Calu3 (cell line): ENCODE measurements at regions not wholly inside any gene's neighbourhood (a gene's known extent, or its start where the extent isn't known, plus 50 kb on each side); places are given as distances from the start of the nearest gene placed in this dataset.

Experiments used
- BruUV-seq: library from RNA; stranded (reverse); fragments of 400-500 nt; replicated peaks from 2 replicates; lab custom pipeline; 2021; lab: Mats Ljungman, UMichigan
- CTCF ChIA-PET: fragments of 300-600 bp; sonication (Branson Sonifier 250); formaldehyde crosslinking; loops from one replicate; lab custom pipeline; 2022; ENCODE audit warnings: antibody characterized with exemption; lab: Charles Lee
- DNase-seq: peaks from one replicate; pipeline ENCODE4 v3.0.0; 2022
- H3K27ac Mint-ChIP-seq: one replicate; pipeline ENCODE4 v1.8.0; 2022; ENCODE audit warnings: mixed read lengths; ENCODE audit not compliant: unreplicated experiment
- H3K27me3 Mint-ChIP-seq: one replicate; pipeline ENCODE4 v1.8.0; 2022; ENCODE audit warnings: mixed read lengths; ENCODE audit not compliant: unreplicated experiment
- H3K36me3 Mint-ChIP-seq: one replicate; pipeline ENCODE4 v1.8.0; 2022; ENCODE audit warnings: mild to moderate bottlenecking, moderate library complexity, mixed read lengths; ENCODE audit not compliant: insufficient read depth, unreplicated experiment
- H3K4me1 Mint-ChIP-seq: one replicate; pipeline ENCODE4 v1.8.0; 2022; ENCODE audit warnings: mild to moderate bottlenecking, low read depth, mixed read lengths; ENCODE audit not compliant: unreplicated experiment
- H3K4me3 Mint-ChIP-seq: one replicate; pipeline ENCODE4 v1.8.0; 2022; ENCODE audit warnings: mild to moderate bottlenecking, low read depth, moderate library complexity, mixed read lengths; ENCODE audit not compliant: unreplicated experiment
- H3K9me3 Mint-ChIP-seq: one replicate; pipeline ENCODE4 v1.8.0; 2022; ENCODE audit warnings: low read depth, mixed read lengths; ENCODE audit not compliant: unreplicated experiment
- intact Hi-C: fragments of 100-400 bp; cut with micrococcal nuclease; formaldehyde crosslinking; loops from one replicate; pipeline ENCODE4 v1.10.0; 2022; ENCODE audit not compliant: unreplicated experiment
- TF ChIP-seq, protein P1 (sequence below): fragments of 200-600 bp; IDR thresholded peaks from one replicate; pipeline ENCODE4 v1.8.0; 2022; ENCODE audit warnings: antibody characterized with exemption; ENCODE audit not compliant: unreplicated experiment

- peaks cover 64% of the 10 kb centered on the region for H3K4me1 Mint-ChIP-seq
- no peak for DNase-seq
- TF ChIP-seq, protein P1, sequence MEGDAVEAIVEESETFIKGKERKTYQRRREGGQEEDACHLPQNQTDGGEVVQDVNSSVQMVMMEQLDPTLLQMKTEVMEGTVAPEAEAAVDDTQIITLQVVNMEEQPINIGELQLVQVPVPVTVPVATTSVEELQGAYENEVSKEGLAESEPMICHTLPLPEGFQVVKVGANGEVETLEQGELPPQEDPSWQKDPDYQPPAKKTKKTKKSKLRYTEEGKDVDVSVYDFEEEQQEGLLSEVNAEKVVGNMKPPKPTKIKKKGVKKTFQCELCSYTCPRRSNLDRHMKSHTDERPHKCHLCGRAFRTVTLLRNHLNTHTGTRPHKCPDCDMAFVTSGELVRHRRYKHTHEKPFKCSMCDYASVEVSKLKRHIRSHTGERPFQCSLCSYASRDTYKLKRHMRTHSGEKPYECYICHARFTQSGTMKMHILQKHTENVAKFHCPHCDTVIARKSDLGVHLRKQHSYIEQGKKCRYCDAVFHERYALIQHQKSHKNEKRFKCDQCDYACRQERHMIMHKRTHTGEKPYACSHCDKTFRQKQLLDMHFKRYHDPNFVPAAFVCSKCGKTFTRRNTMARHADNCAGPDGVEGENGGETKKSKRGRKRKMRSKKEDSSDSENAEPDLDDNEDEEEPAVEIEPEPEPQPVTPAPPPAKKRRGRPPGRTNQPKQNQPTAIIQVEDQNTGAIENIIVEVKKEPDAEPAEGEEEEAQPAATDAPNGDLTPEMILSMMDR: no peak
- CTCF ChIA-PET: no interaction called here
- intact Hi-C loops: no loop called here
- H3K9me3 Mint-ChIP-seq: no peaks in the 10 kb centered on the region
- peaks cover 14% of the 10 kb centered on the region for H3K36me3 Mint-ChIP-seq
- H3K27ac Mint-ChIP-seq: no peak overlapping the region
- BruUV-seq: no TSS peak
- H3K27me3 Mint-ChIP-seq: no peaks in the 10 kb centered on the region
- H3K4me3 Mint-ChIP-seq: no peak overlapping the region
These were observed 202.5 kb downstream of the GLI2 start for GRCh38 chr2:120938045-120938771.

DNA sequence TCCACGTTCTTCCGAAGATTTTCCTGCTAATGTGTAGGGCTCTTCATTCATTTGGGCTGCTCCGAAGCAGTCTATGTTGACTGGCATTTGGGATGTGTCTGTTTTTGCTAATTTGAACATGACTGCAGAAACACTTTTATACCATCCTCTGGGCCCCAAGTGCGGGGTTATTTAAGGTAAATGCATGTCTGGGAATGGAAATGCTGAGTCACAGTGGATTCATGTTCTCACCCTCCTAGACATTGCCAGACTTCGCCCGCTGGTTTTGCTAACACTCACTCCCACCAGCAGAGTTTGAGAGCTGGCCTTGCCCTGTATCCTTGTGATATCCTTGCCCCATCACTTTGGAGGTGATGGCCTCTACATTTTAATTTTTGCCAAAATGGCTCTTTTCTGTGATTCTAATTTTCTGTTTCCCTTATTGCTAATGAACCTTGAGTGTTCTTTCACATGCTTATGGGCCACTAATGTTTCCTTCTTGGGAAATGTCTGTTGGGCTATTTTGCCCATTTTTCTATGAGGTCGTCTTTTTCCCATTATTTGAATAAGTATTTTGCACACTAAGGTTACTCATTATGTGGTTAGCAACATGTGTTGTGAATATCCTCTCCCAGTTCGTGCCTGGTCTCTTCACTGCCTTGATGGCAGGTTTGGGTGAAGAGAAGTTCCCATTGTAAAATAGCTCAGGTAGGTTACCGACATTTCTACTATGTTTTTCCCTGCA, 204.1 kb downstream of the GLI2 start:
- Mint-ChIP-seq H3K4me3 (no peak overlapping the region), H3K4me1 (peaks cover 54% of the 10 kb centered on the region), H3K27ac (no peak overlapping the region), H3K9me3 (no peaks in the 10 kb centered on the region), H3K27me3 (no peaks in the 10 kb centered on the region), H3K36me3 (peaks cover 9% of the 10 kb centered on the region)
- intact Hi-C loops: loop anchor here (10.0 kb wide), 1 partner anchor 135 kb away; no protein-coding TSS in a partner anchor
- CTCF ChIA-PET: interaction anchor here (0.6 kb wide), 1 partner anchor 28 kb away, joined by 3 read pairs; no protein-coding TSS in a partner anchor
- BruUV-seq: no TSS peak
- TF ChIP-seq, protein P1: no peak
- no peak for DNase-seq

DNA sequence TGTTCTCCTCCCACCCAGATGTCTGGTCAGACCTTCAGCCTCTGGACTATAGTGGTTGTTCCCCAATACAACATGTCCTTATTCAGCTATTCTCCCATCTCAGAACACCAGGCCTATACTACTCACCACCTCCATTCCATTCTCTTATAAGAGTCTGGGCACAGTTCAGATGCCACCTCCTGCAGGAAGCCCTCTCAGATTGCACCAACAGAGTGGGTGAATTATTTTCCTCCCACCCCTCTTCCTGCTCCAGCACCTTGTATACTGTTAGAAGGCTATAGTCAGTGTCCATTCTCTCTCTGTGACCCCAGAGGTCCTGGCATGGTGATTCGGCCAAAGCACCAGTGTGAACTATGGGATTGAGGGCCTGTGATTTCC, 204.6 kb downstream of the GLI2 start:
- no peak overlapping the region for H3K27ac Mint-ChIP-seq

GRCh38 chr2:120940726-120941256, 205.1 kb downstream of the GLI2 start:
- DNase-seq: no peak
- CTCF ChIA-PET: interaction anchor here (0.6 kb wide), 1 partner anchor 29 kb away, joined by 3 read pairs; no protein-coding TSS in a partner anchor
- intact Hi-C loops: loop anchor here (10.0 kb wide), 1 partner anchor 134 kb away; no protein-coding TSS in a partner anchor
- Mint-ChIP-seq H3K4me1 (peaks cover 48% of the 10 kb centered on the region), H3K9me3 (no peaks in the 10 kb centered on the region), H3K27me3 (no peaks in the 10 kb centered on the region), H3K4me3 (no peak overlapping the region), H3K27ac (no peak overlapping the region), H3K36me3 (peaks cover 7% of the 10 kb centered on the region)
- TF ChIP-seq, protein P1: no peak
- no TSS peak for BruUV-seq

More for the DNA sequence above, 204.6 kb downstream of the GLI2 start:
- Mint-ChIP-seq H3K27me3 (no peaks in the 10 kb centered on the region), H3K4me1 (peaks cover 49% of the 10 kb centered on the region), H3K9me3 (no peaks in the 10 kb centered on the region), H3K4me3 (no peak overlapping the region), H3K36me3 (peaks cover 9% of the 10 kb centered on the region)
- BruUV-seq: no TSS peak
- CTCF ChIA-PET: interaction anchor here (0.6 kb wide), 1 partner anchor 28 kb away, joined by 3 read pairs; no protein-coding TSS in a partner anchor
- TF ChIP-seq, protein P1: no peak
- intact Hi-C loops: loop anchor here (10.0 kb wide), 1 partner anchor 134 kb away; no protein-coding TSS in a partner anchor
- no peak for DNase-seq
